ENCODE measurements at regions not wholly inside any gene's neighbourhood (a gene's known extent, or its start where the extent isn't known, plus 50 kb on each side); places are given as distances from the start of the nearest gene placed in this dataset.

DNA sequence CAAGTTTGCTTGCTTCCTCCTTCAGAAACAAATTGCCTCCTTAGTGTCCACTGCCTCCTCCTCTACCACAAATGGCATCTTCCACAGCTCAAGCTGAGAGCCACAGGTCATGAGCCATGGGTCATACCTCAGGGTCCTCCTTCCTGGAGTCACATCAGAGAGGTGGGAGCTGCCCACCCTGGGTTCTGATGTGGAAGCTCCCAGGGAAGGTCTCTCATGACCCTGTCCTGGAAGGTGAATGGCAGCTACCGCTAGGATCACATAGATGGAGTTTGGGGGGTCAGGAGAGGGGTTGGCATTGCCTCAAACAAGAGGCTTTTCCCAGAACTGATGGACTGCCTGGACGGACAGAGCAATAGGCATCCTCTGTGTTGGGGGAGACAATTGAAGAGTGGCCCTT is 321.4 kb downstream of the MATN1 start:
- TF ChIP-seq CTCF (IDR thresholded peaks at IDR 0.05; ENCODE audit: low read depth, low read length, missing control alignments) = no peak
- in situ Hi-C loops (cut with HindIII; ENCODE audit: low sequenced_read_pairs) = no loop called here
- DNase-seq (ENCODE audit: low read depth) = no peak
- no peak overlapping the region for H3K4me3 ChIP-seq (ENCODE audit: low read depth, low read length)

GRCh38 chr1:30400507-30400906 is 322.9 kb downstream of the MATN1 start:
- no peak for DNase-seq (ENCODE audit: low read depth)
- no peak for TF ChIP-seq CTCF (IDR thresholded peaks at IDR 0.05; ENCODE audit: low read depth, low read length, missing control alignments)
- in situ Hi-C loops (cut with HindIII; ENCODE audit: low sequenced_read_pairs) = no loop called here
- H3K4me3 ChIP-seq (ENCODE audit: low read depth, low read length) = no peak overlapping the region

- TF ChIP-seq CTCF (IDR thresholded peaks at IDR 0.05; ENCODE audit: low read depth, low read length, missing control alignments) = no peak
- DNase-seq (ENCODE audit: low read depth) = no peak
- in situ Hi-C loops (cut with HindIII; ENCODE audit: low sequenced_read_pairs) = no loop called here
- H3K4me3 ChIP-seq (ENCODE audit: low read depth, low read length) = no peak overlapping the region
Measured at GRCh38 chr1:30399026-30399425, 324.4 kb downstream of the MATN1 start.

DNA sequence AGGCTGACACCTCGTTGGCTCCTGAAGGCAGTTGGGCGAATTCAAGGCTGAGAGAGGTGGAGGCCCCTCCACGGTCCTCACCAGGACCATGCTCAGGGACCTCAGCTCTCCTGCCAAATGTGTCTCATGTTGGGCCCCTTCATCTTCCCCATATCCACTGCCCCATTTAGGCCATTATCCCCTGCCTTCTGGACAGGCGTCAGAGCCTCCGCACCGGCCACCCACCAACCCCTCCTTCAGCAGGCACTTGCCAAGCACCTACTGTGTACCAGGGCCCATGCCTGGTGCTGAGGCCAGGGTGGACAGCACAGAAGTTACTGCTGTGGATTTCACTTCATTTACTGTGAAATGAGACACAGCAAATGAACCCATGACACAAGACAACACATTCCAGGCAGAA is 325.8 kb downstream of the MATN1 start:
- H3K4me3 ChIP-seq (ENCODE audit: low read depth, low read length) = no peak overlapping the region
- no peak for DNase-seq (ENCODE audit: low read depth)
- in situ Hi-C loops (cut with HindIII; ENCODE audit: low sequenced_read_pairs) = no loop called here
- no peak for TF ChIP-seq CTCF (IDR thresholded peaks at IDR 0.05; ENCODE audit: low read depth, low read length, missing control alignments)

DNA sequence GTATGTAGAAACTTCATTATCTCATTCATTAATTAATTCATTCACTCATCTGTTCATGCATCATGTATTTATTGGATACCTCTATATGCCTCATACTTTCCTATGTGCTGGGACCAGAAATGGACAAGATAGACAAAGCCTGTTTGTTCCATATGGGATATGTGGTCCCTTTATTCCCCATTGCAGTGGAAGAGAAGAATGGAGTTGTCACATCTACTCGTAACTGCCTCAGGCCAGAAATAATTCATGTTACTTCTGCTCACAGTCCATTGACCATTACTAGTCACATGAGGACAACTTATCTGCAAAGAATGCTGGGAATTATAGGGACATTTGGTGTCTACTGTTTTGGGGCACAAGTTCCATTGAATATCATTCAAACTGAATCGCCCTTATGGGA is 327.8 kb downstream of the MATN1 start:
- no peak for TF ChIP-seq CTCF (IDR thresholded peaks at IDR 0.05; ENCODE audit: low read depth, low read length, missing control alignments)
- in situ Hi-C loops (cut with HindIII; ENCODE audit: low sequenced_read_pairs) = no loop called here
- no peak overlapping the region for H3K4me3 ChIP-seq (ENCODE audit: low read depth, low read length)
- no peak for DNase-seq (ENCODE audit: low read depth)

GRCh38 chr1:30388386-30388785 is 335.0 kb downstream of the MATN1 start:
- in situ Hi-C loops (cut with HindIII; ENCODE audit: low sequenced_read_pairs) = no loop called here
- DNase-seq (ENCODE audit: low read depth) = no peak

More at GRCh38 chr1:30388386-30388785, 335.0 kb downstream of the MATN1 start:
- no peak for TF ChIP-seq CTCF (IDR thresholded peaks at IDR 0.05; ENCODE audit: low read depth, low read length, missing control alignments)
- no peak overlapping the region for H3K4me3 ChIP-seq (ENCODE audit: low read depth, low read length)
